ENCODE measurements at regions not wholly inside any gene's neighbourhood (a gene's known extent, or its start where the extent isn't known, plus 50 kb on each side); places are given as distances from the start of the nearest gene placed in this dataset.

GRCh38 chr4:169338241-169338640 lies 67.5 kb upstream of the SH3RF1 start:
- ChIA-PET RAD21 (ENCODE audit: low non-redundant PET in 1 of 2, low total read pairs in 2 of 2, uncharacterized antibody in 2 of 2, unreplicated experiment in 2 of 2) (no interaction called here), CTCF (no interaction called here), POLR2A (no interaction called here)
- no peaks in the 10 kb centered on the region for H3K79me2 ChIP-seq (ENCODE audit: insufficient read depth, low read length)
- no peaks in the 10 kb centered on the region for H3K36me3 ChIP-seq (ENCODE audit: control insufficient read depth in 1 of 2, insufficient read depth in 2 of 2, low read length in 2 of 2)
- TF ChIP-seq JUND (IDR thresholded peaks at IDR 0.05) (no peak), POLR2A (IDR thresholded peaks at IDR 0.05; ENCODE audit: borderline replicate concordance, extremely low read depth, insufficient read depth, insufficient read length) (no peak), SRF (IDR thresholded peaks at IDR 0.05; ENCODE audit: low read depth) (no peak), EZH2phosphoT487 (IDR thresholded peaks at IDR 0.05; ENCODE audit: borderline replicate concordance) (no peak), ZFX (IDR thresholded peaks at IDR 0.05) (no peak), TCF7L2 (IDR thresholded peaks at IDR 0.05; ENCODE audit: borderline replicate concordance, extremely low read depth, insufficient read depth, insufficient read length) (no peak), CEBPB (IDR thresholded peaks at IDR 0.05; ENCODE audit: low read depth) (no peak), ELF1 (IDR thresholded peaks at IDR 0.05; ENCODE audit: borderline replicate concordance, low read depth) (no peak), CTCF (IDR thresholded peaks at IDR 0.05 in 2 of 3, conservative IDR thresholded peaks at IDR 0.05 in 1 of 3; ENCODE audit: borderline replicate concordance in 1 of 3, insufficient read depth in 1 of 3, low read depth in 2 of 3, low read length in 2 of 3) (no peak), CBX3 (IDR thresholded peaks at IDR 0.05; ENCODE audit: low read depth) (no peak), EZH2 (IDR thresholded peaks at IDR 0.05) (no peak), SIN3A (IDR thresholded peaks at IDR 0.05; ENCODE audit: low read depth) (no peak), SP1 (IDR thresholded peaks at IDR 0.05; ENCODE audit: low read depth) (no peak), POLR2AphosphoS5 (IDR thresholded peaks at IDR 0.05; ENCODE audit: low read depth, low read length) (no peak), ATF3 (IDR thresholded peaks at IDR 0.05) (no peak), FOSL1 (IDR thresholded peaks at IDR 0.05; ENCODE audit: low read depth) (no peak)
- TF ChIP-seq, protein P1, sequence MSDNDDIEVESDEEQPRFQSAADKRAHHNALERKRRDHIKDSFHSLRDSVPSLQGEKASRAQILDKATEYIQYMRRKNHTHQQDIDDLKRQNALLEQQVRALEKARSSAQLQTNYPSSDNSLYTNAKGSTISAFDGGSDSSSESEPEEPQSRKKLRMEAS (IDR thresholded peaks at IDR 0.05) = no peak
- H3K4me3 ChIP-seq (replicated peaks in 1 of 2; ENCODE audit: low read depth in 1 of 2, low read length in 2 of 2) = no peak overlapping the region
- no peaks in the 10 kb centered on the region for H3K9me3 ChIP-seq (ENCODE audit: control insufficient read depth in 1 of 2, insufficient read depth in 1 of 2, low read depth in 1 of 2, low read length in 2 of 2)
- DNase-seq (ENCODE audit: low read depth, low spot score) (no peak), ATAC-seq (no peak)
- no TSS peak for BruUV-seq (replicated peaks)
- no peak overlapping the region for H3K27ac ChIP-seq (ENCODE audit: low read depth, low read length)
- H3K9ac ChIP-seq (ENCODE audit: low read length) = no peak overlapping the region
- no peak overlapping the region for H3K4me2 ChIP-seq (ENCODE audit: low read length)
- H3K27me3 ChIP-seq (ENCODE audit: insufficient read depth, low read length) = no peaks in the 10 kb centered on the region
- no peaks in the 10 kb centered on the region for H4K20me1 ChIP-seq (ENCODE audit: insufficient read depth)
- peaks cover 0 to 16% of the 10 kb centered on the region in 2 experiments; a peak in 2 of 4 replicates for H3K4me1 ChIP-seq (ENCODE audit: control insufficient read depth in 1 of 2, insufficient read depth in 2 of 2, low read length in 2 of 2)
- H2AFZ ChIP-seq (ENCODE audit: low read depth, low read length, poor library complexity, severe bottlenecking) = no peak overlapping the region
- H3K9me2 ChIP-seq (ENCODE audit: insufficient read depth) = no peaks in the 10 kb centered on the region
- intact Hi-C loops (cut with micrococcal nuclease) = no loop called here

Data from HCT116 (cell line).